Lower leg skin (tissue), 3 donors: ENCODE measurements at regions not wholly inside any gene's neighbourhood (a gene's known extent, or its start where the extent isn't known, plus 50 kb on each side); places are given as distances from the start of the nearest gene placed in this dataset.

Experiments used
- POLR2A ChIP-seq, 2 donors: fragments of 450-650 bp; IDR thresholded peaks; one replicate each; pipeline ENCODE4 v1.6.1; 2016 to 2017; ENCODE audit warnings: antibody characterized with exemption in 2 of 2, mild to moderate bottlenecking in 1 of 2, moderate library complexity in 1 of 2
- TF ChIP-seq, protein P1 (sequence below), 3 donors: fragments of 450-650 bp; IDR thresholded peaks; one replicate each; pipeline ENCODE4 v1.5.1; 2016; ENCODE audit warnings: antibody characterized with exemption in 3 of 3, mild to moderate bottlenecking in 3 of 3, moderate library complexity in 2 of 3

DNA sequence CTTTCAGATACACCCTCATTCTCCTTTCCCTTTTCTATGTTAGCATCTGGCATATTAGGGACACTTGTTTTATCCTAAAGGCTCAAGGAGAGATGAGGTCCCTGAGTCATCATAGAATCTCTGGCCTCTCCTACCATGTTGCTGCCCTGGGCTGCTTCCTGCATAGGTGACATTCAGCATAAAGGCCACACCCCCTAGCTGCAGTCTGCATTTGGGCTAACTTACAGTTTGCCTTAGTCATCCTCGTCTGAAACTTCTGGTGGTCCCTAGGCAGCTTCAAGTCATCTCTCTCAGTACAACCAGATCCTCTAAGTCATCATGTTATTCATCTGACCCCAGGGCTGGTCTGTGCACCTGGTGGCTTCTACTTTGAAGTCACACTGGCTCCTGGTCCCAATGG, 982.7 kb upstream of the NR2F2 start:
- TF ChIP-seq, protein P1, sequence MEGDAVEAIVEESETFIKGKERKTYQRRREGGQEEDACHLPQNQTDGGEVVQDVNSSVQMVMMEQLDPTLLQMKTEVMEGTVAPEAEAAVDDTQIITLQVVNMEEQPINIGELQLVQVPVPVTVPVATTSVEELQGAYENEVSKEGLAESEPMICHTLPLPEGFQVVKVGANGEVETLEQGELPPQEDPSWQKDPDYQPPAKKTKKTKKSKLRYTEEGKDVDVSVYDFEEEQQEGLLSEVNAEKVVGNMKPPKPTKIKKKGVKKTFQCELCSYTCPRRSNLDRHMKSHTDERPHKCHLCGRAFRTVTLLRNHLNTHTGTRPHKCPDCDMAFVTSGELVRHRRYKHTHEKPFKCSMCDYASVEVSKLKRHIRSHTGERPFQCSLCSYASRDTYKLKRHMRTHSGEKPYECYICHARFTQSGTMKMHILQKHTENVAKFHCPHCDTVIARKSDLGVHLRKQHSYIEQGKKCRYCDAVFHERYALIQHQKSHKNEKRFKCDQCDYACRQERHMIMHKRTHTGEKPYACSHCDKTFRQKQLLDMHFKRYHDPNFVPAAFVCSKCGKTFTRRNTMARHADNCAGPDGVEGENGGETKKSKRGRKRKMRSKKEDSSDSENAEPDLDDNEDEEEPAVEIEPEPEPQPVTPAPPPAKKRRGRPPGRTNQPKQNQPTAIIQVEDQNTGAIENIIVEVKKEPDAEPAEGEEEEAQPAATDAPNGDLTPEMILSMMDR (IDR thresholded peaks at IDR 0.05): no peak
- no peak for TF ChIP-seq POLR2A (IDR thresholded peaks at IDR 0.05)
